ENCODE measurements at regions not wholly inside any gene's neighbourhood (a gene's known extent, or its start where the extent isn't known, plus 50 kb on each side); places are given as distances from the start of the nearest gene placed in this dataset.

DNA sequence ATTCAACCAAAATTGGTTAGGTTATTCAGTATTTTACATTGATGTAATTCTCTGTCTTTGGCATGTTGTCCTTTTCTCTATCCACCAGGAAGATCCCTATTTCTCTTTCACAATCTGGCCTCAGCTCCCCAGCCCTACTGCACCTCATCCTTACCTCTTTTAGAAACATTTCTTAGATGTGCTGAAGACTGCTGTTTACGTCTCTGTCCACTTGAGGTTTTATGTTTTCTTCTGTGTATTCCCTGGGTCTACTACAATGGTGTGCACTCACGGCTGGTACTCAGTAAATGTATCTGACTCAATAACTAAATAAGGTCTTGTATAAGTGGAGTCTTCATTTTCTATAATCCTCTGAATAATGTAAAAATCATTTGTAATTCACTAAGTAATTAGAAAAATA is 822.7 kb downstream of the DTWD2 start:
- no peaks in the 10 kb centered on the region for H3K27me3 Mint-ChIP-seq (ENCODE audit: insufficient read depth, low read depth)
- H2AFZ ChIP-seq (replicated peaks), result no peak overlapping the region
- no peaks in the 10 kb centered on the region for H3K27me3 ChIP-seq
- H3K4me1 ChIP-seq, result no peaks in the 10 kb centered on the region
- H4K20me1 ChIP-seq (ENCODE audit: low read depth), result no peaks in the 10 kb centered on the region
- H3K27ac Mint-ChIP-seq, result no peak overlapping the region
- no peak overlapping the region for H3K9ac ChIP-seq
- no peaks in the 10 kb centered on the region for H3K36me3 Mint-ChIP-seq
- H3K36me3 ChIP-seq, result no peaks in the 10 kb centered on the region
- no peaks in the 10 kb centered on the region for H3K4me1 Mint-ChIP-seq
- H3K4me3 ChIP-seq, result no peak overlapping the region
- no peaks in the 10 kb centered on the region for H3K79me2 ChIP-seq (ENCODE audit: low read depth)
- no peak overlapping the region for H3K27ac ChIP-seq
- no peaks in the 10 kb centered on the region for H3F3A ChIP-seq (ENCODE audit: low read depth)
- TF ChIP-seq EZH2phosphoT487 (IDR thresholded peaks at IDR 0.05), result no peak
- TF ChIP-seq, protein P1, sequence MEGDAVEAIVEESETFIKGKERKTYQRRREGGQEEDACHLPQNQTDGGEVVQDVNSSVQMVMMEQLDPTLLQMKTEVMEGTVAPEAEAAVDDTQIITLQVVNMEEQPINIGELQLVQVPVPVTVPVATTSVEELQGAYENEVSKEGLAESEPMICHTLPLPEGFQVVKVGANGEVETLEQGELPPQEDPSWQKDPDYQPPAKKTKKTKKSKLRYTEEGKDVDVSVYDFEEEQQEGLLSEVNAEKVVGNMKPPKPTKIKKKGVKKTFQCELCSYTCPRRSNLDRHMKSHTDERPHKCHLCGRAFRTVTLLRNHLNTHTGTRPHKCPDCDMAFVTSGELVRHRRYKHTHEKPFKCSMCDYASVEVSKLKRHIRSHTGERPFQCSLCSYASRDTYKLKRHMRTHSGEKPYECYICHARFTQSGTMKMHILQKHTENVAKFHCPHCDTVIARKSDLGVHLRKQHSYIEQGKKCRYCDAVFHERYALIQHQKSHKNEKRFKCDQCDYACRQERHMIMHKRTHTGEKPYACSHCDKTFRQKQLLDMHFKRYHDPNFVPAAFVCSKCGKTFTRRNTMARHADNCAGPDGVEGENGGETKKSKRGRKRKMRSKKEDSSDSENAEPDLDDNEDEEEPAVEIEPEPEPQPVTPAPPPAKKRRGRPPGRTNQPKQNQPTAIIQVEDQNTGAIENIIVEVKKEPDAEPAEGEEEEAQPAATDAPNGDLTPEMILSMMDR (IDR thresholded peaks at IDR 0.05), result no peak
- no peak for TF ChIP-seq EZH2 (IDR thresholded peaks at IDR 0.05)
- no peaks in the 10 kb centered on the region for H3K9me3 ChIP-seq (ENCODE audit: low read depth)
- H3K9me3 Mint-ChIP-seq, result no peaks in the 10 kb centered on the region
- no peak overlapping the region for H3K4me3 Mint-ChIP-seq
- H3K4me2 ChIP-seq, result no peak overlapping the region
- no peak for DNase-seq (ENCODE audit: low spot score)

DNA sequence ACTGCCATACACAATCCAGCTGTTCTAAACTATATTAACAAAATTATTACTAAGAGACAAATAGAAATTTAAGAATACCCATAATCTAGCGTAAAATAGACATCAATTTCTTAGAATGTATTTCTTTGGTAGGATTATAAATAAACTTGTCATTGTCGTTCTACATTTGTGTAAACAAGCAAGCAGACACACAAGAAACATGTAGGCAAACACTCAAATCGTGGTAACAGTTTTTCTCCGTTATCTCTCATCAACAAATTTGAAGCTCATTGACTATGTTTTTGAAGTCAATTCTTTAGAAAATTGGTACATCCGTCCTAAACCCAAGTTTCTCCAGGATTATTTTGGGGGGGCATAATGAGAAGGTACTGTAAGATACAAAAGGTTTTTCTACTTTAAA is 832.2 kb downstream of the DTWD2 start:
- Histone ChIP-seq H4K20me1 (ENCODE audit: low read depth) (no peaks in the 10 kb centered on the region), H3K4me3 (no peak overlapping the region), H3K9ac (no peak overlapping the region), H3K36me3 (no peaks in the 10 kb centered on the region), H3K4me1 (no peaks in the 10 kb centered on the region), H3K27ac (no peak overlapping the region), H3K27me3 (no peaks in the 10 kb centered on the region), H3K9me3 (ENCODE audit: low read depth) (no peaks in the 10 kb centered on the region), H3F3A (ENCODE audit: low read depth) (no peaks in the 10 kb centered on the region), H2AFZ (replicated peaks) (no peak overlapping the region), H3K4me2 (no peak overlapping the region), H3K79me2 (ENCODE audit: low read depth) (no peaks in the 10 kb centered on the region)
- Mint-ChIP-seq H3K27me3 (ENCODE audit: insufficient read depth, low read depth) (no peaks in the 10 kb centered on the region), H3K4me1 (peaks cover 2% of the 10 kb centered on the region), H3K36me3 (no peaks in the 10 kb centered on the region), H3K27ac (no peak overlapping the region), H3K9me3 (no peaks in the 10 kb centered on the region), H3K4me3 (no peak overlapping the region)
- DNase-seq (ENCODE audit: low spot score), result no peak
- TF ChIP-seq, protein P1 (IDR thresholded peaks at IDR 0.05), result no peak
- TF ChIP-seq EZH2 (IDR thresholded peaks at IDR 0.05) (no peak), EZH2phosphoT487 (IDR thresholded peaks at IDR 0.05) (no peak)

DNA sequence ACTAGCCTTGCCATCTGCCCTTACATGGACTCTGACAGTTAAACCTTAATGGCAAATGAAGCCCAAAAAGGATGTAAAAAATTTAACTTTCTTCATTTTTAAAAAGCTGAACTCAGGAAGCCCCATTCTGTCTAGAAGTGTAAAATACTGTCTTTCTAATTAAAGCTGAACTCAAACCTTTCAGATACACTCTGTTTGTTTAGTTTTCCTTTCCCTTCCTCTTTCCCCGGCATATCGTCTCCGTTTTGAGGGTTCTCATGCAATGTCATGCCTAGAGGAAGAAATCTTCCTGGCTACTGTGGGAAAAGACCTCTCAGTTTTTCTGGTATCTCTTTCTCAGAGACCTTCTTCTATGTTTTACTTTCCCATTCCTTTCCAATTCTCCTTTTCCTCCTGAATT is 841.5 kb downstream of the DTWD2 start:
- Histone ChIP-seq H3F3A (ENCODE audit: low read depth) (no peaks in the 10 kb centered on the region), H3K27ac (no peak overlapping the region), H3K79me2 (ENCODE audit: low read depth) (no peaks in the 10 kb centered on the region), H2AFZ (replicated peaks) (no peak overlapping the region), H3K9ac (no peak overlapping the region), H3K4me2 (no peak overlapping the region), H3K27me3 (no peaks in the 10 kb centered on the region), H4K20me1 (ENCODE audit: low read depth) (no peaks in the 10 kb centered on the region), H3K4me3 (no peak overlapping the region), H3K4me1 (no peaks in the 10 kb centered on the region), H3K36me3 (no peaks in the 10 kb centered on the region), H3K9me3 (ENCODE audit: low read depth) (no peaks in the 10 kb centered on the region)
- TF ChIP-seq, protein P1 (IDR thresholded peaks at IDR 0.05), result no peak
- TF ChIP-seq EZH2phosphoT487 (IDR thresholded peaks at IDR 0.05) (no peak), EZH2 (IDR thresholded peaks at IDR 0.05) (no peak)
- no peaks in the 10 kb centered on the region for H3K27me3 Mint-ChIP-seq (ENCODE audit: insufficient read depth, low read depth)
- no peak for DNase-seq (ENCODE audit: low spot score)
- no peaks in the 10 kb centered on the region for H3K4me1 Mint-ChIP-seq
- H3K4me3 Mint-ChIP-seq, result no peak overlapping the region
- H3K9me3 Mint-ChIP-seq, result no peaks in the 10 kb centered on the region
- H3K36me3 Mint-ChIP-seq, result no peaks in the 10 kb centered on the region
- H3K27ac Mint-ChIP-seq, result no peak overlapping the region

DNA sequence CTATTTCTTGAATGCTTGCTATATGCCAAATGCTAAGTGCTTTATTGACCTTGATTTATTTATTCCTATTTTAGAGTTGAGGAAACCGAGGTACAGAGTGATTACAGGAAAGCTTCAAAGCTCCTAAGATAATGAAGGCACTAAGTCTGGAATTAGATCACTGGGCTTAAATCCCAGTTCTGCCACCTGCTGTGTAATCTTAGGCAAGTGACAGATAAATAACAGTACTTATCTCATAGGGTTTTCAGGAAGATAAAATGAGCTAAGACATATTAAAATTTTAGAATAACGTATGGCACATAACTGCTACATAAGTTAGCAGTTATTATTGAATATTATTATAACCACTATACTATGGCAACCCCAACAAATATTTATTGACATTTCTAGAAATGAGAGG is 843.8 kb downstream of the DTWD2 start:
- no peaks in the 10 kb centered on the region for H3F3A ChIP-seq (ENCODE audit: low read depth)
- no peak for TF ChIP-seq EZH2phosphoT487 (IDR thresholded peaks at IDR 0.05)
- TF ChIP-seq, protein P1 (IDR thresholded peaks at IDR 0.05), result no peak
- TF ChIP-seq EZH2 (IDR thresholded peaks at IDR 0.05), result no peak
- no peaks in the 10 kb centered on the region for H4K20me1 ChIP-seq (ENCODE audit: low read depth)

More for the DNA sequence above, 843.8 kb downstream of the DTWD2 start:
- Histone ChIP-seq H3K9me3 (ENCODE audit: low read depth) (no peaks in the 10 kb centered on the region), H3K79me2 (ENCODE audit: low read depth) (no peaks in the 10 kb centered on the region), H3K27me3 (no peaks in the 10 kb centered on the region), H3K4me3 (no peak overlapping the region), H3K36me3 (no peaks in the 10 kb centered on the region), H3K4me1 (no peaks in the 10 kb centered on the region), H3K4me2 (no peak overlapping the region), H2AFZ (replicated peaks) (no peak overlapping the region), H3K27ac (no peak overlapping the region), H3K9ac (no peak overlapping the region)
- no peak overlapping the region for H3K4me3 Mint-ChIP-seq
- H3K36me3 Mint-ChIP-seq, result no peaks in the 10 kb centered on the region
- no peaks in the 10 kb centered on the region for H3K4me1 Mint-ChIP-seq
- peak; percentile 20 for DNase-seq (ENCODE audit: low spot score)
- no peak overlapping the region for H3K27ac Mint-ChIP-seq
- no peaks in the 10 kb centered on the region for H3K9me3 Mint-ChIP-seq
- no peaks in the 10 kb centered on the region for H3K27me3 Mint-ChIP-seq (ENCODE audit: insufficient read depth, low read depth)

Data from neural progenitor cell (in vitro differentiated cells).